ENCODE measurements at regions not wholly inside any gene's neighbourhood (a gene's known extent, or its start where the extent isn't known, plus 50 kb on each side); places are given as distances from the start of the nearest gene placed in this dataset.

- no peak for TF ChIP-seq CTCF (IDR thresholded peaks at IDR 0.05)
- no peak for TF ChIP-seq POLR2AphosphoS5 (IDR thresholded peaks at IDR 0.05)
- no peak for TF ChIP-seq EP300 (IDR thresholded peaks at IDR 0.05)
These were observed 594.8 kb upstream of the B3GAT1 start for GRCh38 chr11:135006800-135007199.
